Stimulated activated CD8-positive, alpha-beta memory T cell treated with anti-CD3 and anti-CD28 coated beads, Interleukin-15, amount 100 ng/mL, for 48 hours (primary cell): ENCODE measurements at regions not wholly inside any gene's neighbourhood (a gene's known extent, or its start where the extent isn't known, plus 50 kb on each side); places are given as distances from the start of the nearest gene placed in this dataset.

Experiments
- DNase-seq, 2 donors: peaks; one replicate each; pipeline ENCODE4 v3.0.0-alpha.2; 2020; ENCODE audit warnings: low read depth in 2 of 2

DNA sequence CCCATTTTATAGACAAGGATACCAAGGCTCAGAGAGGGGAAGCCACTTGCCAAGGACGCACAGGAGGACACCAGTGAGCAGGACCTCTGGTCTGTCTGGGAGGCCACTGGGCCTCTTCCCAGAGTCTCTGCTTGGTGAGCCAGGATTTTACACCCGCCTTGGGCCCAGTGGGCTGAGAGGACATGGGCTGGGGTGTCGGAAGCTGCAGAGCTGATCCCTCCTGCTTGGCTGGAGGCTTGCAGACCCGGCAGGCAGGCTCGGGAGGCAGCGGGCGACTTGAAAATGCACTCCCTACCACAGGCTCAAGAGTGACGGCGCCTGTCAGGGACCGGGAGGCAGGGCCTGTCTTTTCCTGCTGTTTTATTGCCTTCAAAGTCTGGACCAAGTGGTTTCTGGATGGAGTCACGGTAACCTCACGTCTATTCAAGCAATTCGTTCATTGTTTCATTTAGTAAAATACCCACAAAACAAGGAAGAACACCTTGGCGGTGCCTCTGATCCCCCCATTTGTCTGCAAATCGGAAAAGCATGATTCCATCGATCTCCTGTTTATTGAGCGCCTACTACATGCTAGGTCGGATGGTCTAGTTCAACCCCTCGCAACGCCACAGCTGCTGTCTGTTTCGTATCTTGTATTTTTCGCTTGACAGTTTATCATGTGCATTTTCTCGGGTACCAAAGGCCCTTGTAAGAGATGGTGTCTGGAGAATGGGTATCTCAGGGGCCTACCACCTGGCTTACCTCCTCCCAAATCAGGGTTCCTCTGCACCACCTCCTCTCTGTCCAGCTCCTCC is 108.1 kb upstream of the IER5L start:
- DNase-seq: no peak

DNA sequence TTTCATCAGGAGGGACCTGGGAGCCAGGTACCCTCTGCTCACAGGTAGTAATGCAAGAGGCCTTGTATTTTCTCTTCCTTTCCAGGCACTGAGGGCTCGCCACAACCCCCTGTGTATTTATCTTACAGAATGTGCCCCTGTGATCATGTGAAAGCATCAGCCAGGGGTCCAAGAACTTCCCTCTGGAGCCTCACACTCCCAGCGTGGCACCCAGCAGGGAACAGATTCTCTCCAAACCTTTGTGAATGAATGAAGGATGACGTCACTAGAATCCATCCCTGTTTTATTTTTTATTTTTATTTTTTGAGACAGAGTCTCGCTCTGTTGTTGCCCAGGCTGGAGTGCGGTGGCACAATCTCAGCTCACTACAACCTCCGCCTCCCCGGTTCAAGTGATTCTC is 107.3 kb upstream of the IER5L start:
- no peak for DNase-seq

DNA sequence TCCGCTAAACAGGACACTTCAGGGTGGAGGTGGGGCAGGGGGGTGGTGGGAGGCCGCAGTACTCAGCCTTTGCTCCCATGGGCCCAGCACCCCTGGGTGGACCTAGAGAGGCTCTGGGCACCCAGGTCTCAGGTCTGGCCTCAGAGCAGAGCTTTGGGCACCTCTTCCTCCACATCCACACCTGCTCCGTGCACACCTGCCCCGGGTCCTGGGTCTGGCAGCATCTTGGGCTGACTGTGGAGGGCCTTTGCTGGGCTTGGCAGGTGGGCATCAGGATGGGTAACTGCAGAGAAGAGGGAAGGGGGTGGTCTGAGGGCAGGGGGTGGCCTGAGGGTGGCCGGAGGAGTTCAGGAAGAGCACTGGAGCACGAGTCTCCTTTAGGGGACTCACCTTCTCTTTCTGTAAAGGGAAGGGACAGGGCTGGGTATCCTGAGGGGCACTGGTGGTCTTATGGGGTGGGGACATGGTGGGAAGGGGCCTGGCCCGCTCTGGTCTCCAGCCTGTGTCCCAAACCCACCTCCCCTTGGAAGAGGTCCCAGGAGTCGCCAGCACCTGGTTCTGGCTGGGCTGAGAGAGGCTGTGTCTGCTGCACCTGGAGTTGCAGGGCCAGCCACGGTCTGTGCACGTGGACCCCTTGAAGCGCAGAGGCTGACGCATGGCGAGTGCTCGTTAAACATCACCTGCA is 106.7 kb upstream of the IER5L start:
- DNase-seq: no peak

DNA sequence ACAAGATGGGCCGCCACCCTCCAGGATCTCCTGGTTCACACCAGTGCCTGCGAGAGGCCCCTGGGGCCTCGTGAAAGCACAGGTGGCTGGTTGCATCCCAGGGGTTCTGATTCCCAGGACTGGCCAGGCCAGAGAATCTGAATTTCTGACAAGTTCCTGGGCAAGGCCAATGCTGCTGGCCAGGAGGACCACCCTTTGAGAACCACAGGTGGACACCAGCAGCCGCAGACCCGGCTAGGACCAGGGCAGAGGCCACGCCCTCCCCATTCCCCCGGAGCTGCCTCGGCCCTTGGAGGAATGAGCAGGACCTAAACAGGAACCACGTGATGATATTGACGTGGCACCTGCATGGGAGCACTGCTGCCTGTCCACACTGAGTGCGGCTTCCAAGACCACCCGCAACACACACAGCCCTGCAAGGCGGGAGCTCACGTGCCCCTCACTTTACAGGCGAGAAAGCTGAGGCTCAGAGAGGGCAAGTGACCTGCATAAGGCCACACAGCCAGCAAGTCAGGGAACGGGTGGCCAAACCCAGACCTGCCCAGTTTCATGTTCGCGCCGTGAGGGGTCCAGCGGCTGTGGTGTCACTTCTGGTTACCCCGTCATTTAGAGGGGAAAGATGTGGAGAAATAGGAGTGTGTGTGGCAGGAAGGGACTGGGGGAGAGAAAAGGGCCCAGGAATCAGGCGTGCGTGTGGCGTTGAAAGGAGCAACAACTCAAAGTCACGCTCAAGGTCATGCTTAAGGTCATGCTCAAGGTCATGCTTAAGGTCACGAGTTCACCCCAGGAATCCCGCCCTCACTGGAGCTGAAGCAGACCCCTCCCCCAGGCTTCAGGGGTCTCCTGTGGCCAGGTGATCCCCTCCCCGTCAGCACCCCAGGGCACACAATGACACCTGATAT is 105.9 kb upstream of the IER5L start:
- no peak for DNase-seq

DNA sequence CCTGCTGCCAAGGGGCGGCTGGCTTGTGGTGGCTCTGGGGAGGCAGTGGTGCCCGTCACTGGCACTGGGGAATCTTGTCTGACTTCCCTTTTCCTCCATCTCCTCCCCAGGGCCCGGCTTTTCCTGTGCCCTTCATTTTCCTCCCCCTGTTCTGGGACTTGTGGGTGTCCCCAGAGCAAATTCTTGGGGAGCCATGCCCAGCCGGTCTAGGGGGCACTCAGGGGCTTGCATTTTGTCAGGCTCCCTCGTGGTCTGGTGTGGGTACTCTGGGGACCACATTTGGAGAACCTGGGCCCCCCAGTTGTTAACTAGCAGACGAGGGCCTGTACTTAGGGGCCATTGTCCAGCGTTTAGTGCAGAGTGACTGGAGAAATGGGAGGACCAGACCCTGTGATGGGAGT is 105.2 kb upstream of the IER5L start:
- no peak for DNase-seq

DNA sequence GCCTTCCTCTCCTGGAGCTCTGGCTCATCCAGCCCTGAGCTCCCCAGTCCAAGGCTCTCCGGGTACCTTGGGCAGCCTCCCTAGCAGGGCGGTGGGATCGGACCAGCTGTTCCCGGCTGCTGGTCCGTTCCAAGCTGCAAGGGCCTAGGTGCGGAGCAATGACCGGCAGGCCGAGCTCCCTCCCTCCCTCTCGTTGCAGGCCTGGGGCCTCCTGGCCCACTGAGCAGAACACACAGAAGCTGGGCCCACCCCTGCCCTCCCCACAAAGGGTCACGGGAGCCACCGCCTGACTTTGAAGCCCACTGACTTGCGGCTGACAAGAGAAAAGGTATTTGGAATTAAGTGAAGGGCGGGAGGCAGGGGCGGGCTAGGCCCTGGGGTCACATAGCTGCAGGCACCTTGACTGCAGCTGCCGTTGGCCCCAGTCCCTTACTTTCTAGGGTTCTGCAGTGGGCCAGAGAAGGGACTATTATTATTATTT is 104.7 kb upstream of the IER5L start:
- no peak for DNase-seq

DNA sequence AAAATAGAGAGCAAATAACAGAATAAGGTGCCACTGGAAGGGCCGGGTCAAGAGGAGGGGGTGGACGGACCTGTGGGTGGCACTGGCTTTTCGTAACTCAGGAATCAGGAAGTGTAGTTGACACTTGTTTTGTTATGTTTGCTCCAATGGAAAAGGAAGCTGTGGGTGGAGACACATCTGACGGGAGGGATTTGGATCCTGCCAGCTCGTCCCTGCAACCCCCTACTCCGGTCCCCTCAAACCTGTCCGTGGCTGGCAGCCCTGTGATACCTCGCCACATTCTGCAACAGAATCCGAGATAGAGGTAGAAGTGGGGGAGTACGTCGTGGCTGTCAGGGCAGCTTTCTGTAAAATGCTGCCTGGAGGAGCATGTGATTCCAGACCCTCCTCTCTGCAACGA is 104.2 kb upstream of the IER5L start:
- DNase-seq: no peak

DNA sequence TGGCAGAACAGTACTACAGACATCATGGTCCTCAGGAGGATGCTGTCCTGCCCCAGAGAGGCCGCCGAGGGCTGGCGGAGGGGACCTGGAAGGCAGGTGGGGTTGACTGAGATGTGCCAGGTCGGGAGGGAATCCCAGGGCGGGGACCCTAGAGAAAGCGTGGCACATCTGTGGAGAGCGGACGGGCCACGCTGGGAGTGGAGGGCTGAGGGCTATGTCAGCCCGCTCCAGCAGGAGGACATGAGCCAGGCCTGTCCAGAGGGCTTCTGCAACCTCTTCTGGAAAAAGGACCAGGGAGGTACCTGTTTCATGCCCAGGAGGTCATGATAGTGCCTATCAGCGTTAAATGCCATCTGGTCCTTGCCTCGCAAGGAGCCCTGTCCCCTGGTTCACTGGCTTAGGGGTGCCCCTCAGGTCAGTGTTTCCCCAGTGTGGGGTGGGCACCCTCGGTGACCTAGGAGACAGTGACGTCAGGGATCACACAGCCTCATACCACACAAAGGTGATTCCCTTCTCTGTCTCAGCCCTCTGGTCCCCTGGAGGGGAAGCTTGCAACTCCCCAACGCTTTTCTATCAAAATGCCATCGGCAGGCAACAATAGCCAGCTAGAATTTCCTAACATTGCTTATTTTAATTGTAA is 103.6 kb upstream of the IER5L start:
- DNase-seq: no peak

DNA sequence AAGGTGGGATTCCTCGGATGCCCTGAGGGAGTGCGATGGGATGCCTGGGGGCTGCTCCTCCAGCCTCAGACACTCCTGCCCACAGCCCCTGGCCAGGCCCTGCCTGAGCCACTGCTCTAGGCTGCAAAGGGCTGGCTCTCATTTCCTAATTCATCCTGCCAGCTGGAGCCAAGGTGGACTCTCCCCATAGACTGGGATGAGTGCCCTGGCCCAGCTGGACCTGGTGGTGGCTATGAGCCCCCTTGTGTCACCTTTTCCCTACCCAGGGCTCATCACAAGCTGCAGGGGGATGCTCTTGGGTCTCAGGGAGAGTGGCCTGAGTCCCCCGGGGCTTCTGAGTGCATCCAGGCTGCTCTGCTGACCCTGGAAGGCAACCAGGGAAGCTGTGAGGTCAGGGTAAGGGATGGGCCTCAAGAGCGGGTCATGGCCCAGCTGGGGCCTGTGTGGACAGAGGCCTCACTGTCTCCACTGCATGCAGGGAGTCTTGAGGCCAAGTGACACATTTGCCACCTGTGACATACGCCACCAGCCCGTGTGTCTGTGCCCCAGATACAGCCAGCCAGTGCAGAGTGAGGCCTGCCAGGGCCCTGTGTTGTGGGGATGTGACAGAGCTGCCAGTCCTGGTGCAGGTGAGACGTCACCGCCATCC is 102.7 kb upstream of the IER5L start:
- no peak for DNase-seq

DNA sequence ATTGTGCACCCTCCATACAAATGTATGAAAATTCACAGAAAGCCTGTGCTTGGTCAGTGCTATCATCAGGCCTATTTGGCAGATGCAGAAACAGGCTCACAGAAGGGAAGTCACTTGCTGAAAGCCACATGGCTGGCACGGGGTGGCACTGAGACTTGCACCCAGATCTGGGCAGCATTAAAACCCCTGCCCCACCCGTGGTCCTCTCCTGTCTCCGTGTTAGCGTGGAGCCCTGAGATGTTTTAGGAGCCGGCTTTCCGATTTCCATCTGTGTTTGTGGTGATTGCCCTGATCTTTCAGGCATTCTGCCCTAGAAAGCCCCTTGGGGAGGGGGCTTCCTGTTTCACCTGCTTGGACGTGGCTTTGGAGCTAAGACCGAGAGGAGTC is 102.2 kb upstream of the IER5L start:
- no peak for DNase-seq

DNA sequence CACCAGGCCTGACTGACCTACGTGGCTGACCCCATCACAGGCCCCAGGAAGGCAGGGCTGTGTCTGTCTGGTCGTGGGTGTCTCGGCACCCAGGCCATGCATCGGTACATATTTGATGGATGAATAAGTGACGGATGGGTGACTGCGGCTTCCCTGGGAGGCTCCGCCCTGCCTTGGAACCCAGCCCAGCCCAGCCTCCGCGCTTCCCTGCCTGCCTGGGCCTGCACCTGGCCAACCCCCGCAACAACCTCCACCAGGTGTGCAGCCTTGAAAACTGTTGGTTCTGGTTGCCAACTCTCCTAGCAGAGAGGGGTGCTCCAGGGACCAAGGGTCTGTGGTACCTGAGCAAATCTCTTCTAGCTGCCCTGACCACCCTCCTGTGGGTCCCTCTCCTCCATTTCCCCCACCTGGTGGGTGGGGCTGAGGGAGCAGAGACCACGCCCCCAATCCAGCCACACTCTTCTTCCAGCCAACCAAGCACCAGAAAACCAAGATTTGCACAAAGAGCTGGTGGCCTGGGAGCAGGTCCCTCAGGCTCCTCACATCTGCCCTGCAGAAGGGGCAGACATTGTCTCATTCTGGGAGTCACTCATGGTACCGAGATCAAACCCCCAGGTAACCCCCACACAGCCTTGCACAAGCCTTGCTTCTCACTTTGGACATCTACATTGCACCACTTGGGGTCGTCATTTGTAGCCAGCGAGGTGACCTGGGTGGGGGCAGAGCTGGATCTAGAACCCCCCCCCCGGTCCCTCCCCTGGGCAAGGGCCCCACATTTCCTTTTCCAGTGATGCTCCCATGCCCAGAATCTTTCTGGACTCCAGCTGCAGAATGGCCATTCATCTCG is 100.6 kb upstream of the IER5L start:
- no peak for DNase-seq

DNA sequence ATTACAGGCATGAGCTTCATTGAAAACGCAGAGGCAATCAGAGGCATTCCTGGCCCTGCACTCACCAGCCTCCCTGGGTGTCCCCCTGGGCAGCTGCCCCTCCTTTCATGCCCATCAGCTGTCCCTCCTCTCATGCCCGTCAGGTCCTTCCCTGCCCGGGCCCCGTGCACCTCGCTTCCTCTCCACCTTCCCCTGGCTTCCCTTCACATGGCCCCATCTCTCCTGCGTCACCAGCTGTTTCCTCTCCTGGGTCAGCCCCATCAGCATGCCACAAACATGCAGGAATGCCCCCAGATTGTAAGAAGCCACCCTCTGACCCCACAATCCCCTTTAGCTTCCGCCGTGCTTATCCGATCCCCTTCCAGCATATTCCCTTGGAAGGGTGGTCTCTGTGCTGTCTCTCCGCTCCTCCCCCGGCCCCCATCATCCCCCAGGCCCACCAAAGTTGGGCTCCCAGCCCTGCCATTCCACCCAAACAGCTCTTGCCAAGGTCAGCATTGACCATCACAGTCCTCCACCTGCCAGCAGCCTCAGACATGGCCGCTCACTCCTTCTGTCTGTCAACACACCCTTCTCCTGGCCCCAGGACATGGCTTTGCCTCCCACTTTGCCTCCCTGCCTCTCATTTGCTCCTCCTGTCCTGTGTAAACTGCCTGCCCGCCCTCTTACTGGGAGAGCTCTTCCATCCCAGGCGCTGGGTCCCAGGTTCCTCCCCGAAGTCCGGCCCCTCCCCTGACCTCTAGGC is 98.6 kb upstream of the IER5L start:
- DNase-seq: no peak

DNA sequence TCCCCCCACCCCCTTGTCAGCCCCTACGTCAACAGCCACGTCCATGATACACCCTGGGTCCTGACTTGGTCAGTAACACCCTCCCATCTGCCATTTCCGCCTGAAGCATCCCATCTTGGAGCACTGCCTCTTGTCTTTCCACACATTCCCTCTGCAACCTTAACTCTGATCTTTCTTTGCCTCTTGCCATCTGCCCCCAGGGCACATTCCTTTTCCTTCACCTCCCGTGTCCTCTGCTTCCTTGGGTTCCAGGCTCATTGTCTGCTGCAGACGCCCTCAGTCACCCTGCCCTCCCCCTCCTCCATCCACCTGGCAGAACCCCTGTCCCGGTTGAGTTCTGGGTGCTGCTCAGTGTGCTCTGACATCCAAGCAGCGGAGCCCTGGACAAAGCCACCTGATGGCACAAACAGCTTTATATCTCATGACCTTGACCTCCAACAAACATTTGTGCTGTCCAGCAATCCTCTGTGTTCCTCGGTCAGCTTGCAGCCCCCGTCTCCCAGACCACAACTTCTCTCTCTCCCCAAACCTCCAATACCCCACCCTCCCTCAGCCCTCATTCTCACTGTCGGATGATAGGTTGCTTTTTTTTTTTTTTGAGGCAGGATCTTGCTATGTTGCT is 97.7 kb upstream of the IER5L start:
- no peak for DNase-seq

DNA sequence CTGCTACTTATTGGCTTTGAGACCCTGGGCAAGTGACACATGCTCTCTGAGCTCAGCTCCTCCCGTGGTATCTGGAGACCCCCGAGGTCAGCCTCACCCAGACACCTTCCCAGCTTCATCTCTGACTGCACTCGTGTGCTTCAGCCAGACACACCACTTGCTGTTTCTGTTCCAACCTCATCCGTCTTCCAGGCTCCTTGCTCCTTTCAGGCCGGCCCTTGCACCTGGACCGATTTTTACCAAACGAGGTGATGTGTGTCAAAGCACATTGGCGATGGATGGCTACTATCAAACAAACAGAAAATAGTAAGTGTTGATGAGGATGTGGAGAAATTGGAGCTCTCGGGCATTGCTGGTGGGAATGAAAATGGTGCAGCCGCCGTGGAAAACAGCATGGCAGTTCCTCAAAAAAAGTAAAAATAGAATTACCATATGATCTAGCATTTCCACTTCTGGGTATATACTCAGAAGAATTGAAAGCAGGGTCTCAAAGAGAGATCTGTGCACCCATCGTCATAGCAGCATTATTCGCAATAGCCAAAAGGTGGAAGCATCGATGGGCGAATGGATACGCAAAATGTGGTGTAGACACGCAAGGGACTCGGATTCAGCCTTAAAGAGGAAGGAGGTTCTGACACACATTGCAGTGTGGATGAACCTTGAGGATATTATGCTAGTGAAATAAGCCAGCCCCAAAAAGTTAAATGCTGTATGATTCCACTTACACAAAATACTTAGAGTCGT is 96.1 kb upstream of the IER5L start:
- no peak for DNase-seq

DNA sequence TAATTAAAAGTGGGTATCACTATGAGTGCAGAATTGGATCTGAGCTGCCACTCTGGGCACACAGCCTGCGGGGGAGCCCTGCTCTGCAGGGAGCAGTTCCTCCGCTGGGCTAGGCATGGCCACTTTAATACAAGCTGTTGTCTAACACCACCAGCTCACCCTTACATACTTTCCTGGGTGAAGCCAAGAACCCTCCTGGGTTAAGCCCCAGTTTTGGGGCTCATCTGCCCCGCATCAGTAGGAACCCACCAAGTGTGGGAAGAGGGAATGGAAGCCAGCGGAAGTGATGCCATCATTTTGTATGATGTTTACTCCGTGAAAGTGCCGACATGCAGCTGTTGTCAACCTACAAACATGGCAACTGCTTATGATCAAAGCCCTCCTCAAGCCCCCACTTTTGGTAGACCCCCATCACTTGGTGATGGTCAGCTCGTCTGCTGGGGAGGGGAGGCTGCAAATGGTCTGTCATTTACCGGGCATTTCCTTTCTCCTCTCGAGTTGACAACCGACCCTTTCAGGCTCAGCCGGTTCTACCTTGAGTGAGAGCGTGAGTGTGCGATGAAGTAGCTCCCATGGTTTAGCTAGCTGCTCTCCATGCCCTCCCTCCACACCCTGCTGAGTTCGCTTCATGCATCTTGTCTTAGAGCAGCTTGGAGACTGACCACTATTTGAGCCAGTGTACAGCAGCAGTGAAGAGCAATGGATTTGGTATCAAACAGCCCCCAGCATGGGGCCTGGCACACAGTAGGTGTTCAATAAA is 95.3 kb upstream of the IER5L start:
- DNase-seq: no peak

DNA sequence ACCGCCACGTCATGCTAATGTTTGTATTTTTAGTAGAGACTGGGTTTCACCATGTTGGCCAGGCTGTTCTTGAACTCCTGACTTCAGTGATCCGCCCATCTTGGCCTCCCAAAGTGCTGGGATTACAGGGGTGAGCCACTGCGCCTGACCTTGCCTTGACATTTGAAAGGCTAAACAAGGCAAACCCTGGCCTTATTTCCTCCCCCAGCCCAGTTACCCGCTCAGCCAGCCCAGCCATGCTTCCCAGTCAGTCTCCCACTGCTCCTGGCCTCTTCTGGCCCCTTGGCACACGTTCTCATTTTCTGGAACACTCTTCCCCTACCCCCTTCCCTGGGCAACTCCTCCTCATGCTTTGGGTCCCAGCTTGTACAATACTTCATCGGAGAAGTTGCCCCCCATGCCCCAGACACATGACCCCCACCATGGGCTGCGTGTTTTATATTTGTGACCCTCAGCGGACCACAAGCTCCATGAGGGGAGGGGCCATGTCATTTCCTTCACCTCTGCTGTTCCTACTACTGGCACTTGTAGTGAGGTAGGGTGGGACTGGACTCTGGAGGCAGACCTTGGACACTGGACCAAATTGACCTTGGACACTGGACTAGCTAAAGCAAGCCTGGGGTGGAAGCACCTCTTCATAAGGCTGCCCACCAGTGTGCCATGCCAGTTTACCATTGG is 94.4 kb upstream of the IER5L start:
- DNase-seq: no peak

DNA sequence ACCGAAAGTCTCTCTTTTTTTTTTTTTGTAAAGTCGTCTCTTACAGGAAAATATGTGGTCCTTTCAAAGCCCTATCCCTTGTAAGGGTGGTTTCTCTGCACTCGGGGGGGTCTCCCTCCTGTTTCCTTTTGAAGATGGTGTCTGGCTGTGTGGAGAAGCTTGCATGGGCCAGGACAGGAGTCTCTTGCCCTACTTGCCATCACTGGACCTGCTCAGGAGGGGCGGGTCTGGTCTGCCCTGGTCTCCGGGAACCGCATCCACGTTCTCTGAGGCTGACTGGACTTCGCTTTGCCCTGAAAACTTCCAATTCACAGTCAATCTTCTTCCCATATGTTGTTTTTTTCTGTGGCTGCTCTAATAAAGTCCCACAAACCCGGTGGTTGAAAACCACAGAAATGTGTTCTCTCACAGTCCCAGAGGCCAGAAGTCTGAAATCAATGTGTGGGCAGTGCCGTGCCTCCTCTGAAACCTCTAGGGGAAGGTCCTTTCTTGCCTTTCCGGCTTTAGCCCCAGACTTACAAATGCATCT is 92.9 kb upstream of the IER5L start:
- no peak for DNase-seq
